ENCODE measurements at regions not wholly inside any gene's neighbourhood (a gene's known extent, or its start where the extent isn't known, plus 50 kb on each side); places are given as distances from the start of the nearest gene placed in this dataset.

- H3K4me1 ChIP-seq: no peaks in the 10 kb centered on the region
- H3K4me2 ChIP-seq: no peak overlapping the region
- no peaks in the 10 kb centered on the region for H3K36me3 ChIP-seq
- H3K27ac ChIP-seq: no peak overlapping the region
- no peak for TF ChIP-seq Cebpa-rat (IDR thresholded peaks at IDR 0.05)
- no peak overlapping the region for H3K4me3 ChIP-seq
- no peaks in the 10 kb centered on the region for H4K20me1 ChIP-seq
- no peak overlapping the region for H3K9ac ChIP-seq
- no peaks in the 10 kb centered on the region for H3K27me3 ChIP-seq
- H3K9me3 ChIP-seq (replicated peaks in 1 of 11): no peaks in the 10 kb centered on the region
These were observed 63.7 kb upstream of the TANC1 start for GRCh38 chr2:158904627-158905177.

DNA sequence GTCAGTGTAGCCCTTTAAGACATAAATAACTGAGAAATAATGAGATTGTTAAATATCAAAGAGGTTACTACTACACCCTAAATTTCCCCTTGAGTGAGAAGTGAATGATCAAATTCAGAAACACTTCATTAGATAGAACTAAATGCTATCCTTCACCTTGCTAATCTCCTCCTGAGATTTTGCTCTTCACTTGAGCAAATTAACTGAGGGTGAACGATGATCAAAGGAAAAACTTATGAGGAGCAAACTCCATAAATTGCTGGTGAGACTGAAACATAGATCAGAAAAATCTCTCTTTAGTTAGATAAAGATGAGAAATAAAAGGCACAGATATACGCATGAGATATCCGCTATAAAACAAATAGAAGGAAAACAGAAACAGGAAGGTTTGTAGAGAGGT, 63.1 kb upstream of the TANC1 start:
- no peaks in the 10 kb centered on the region for H4K20me1 ChIP-seq
- TF ChIP-seq Cebpa-rat (IDR thresholded peaks at IDR 0.05): no peak
- no peaks in the 10 kb centered on the region for H3K9me3 ChIP-seq (replicated peaks in 1 of 11)

GRCh38 chr2:158905784-158906183, 62.7 kb upstream of the TANC1 start:
- Histone ChIP-seq H4K20me1 (no peaks in the 10 kb centered on the region), H3K36me3 (no peaks in the 10 kb centered on the region), H3K4me1 (no peaks in the 10 kb centered on the region), H3K4me2 (no peak overlapping the region), H3K9ac (no peak overlapping the region), H3K27ac (no peak overlapping the region), H3K4me3 (no peak overlapping the region), H3K27me3 (no peaks in the 10 kb centered on the region), H3K9me3 (replicated peaks in 1 of 11) (no peaks in the 10 kb centered on the region)
- TF ChIP-seq Cebpa-rat (IDR thresholded peaks at IDR 0.05): no peak

More for the DNA sequence above, 63.1 kb upstream of the TANC1 start:
- Histone ChIP-seq H3K4me3 (no peak overlapping the region), H3K9ac (no peak overlapping the region), H3K4me2 (no peak overlapping the region), H3K4me1 (no peaks in the 10 kb centered on the region), H3K27me3 (no peaks in the 10 kb centered on the region), H3K27ac (no peak overlapping the region), H3K36me3 (no peaks in the 10 kb centered on the region)

DNA sequence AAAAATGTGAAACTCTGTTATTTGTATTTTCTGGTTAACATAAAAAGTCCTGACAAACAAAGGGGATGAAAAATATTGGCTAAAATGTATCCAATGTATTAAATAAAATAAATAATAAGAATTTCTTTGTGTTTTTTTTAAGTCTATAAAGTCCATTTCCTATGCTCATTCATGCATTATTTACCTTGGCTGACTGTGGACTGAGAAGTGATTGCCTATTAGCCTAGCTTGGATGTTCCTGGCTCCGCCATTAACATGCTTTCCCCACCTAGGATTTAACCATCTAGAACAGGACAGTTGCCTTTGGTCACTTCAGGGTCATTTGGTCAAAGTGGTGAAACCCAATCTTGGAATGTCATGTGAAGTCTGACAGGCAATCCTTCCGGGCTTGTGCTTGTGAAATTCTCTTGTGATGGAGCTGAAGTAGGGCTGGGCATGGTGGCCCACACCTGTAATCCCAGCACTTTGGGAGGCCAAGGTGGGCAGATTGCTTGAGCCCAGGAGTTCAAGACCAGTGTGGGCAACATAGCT, 60.4 kb upstream of the TANC1 start:
- Histone ChIP-seq H3K27ac (no peak overlapping the region), H3K9me3 (replicated peaks in 1 of 11) (no peaks in the 10 kb centered on the region), H3K9ac (no peak overlapping the region), H3K27me3 (no peaks in the 10 kb centered on the region), H3K4me2 (no peak overlapping the region), H3K36me3 (no peaks in the 10 kb centered on the region), H3K4me3 (no peak overlapping the region), H4K20me1 (no peaks in the 10 kb centered on the region), H3K4me1 (peaks cover 0 to 19% (median 8%) of the 10 kb centered on the region in 10 experiments; a peak in 12 of 20 replicates)
- no peak for TF ChIP-seq Cebpa-rat (IDR thresholded peaks at IDR 0.05)

- TF ChIP-seq Cebpa-rat (IDR thresholded peaks at IDR 0.05): 0 out of 22 replicates have a peak, but pooled peaks of 1 of the 11 experiments have one; percentile 4
- Histone ChIP-seq H3K27ac (no peak overlapping the region), H3K9me3 (replicated peaks in 1 of 11) (no peaks in the 10 kb centered on the region), H3K9ac (no peak overlapping the region), H3K4me3 (no peak overlapping the region), H4K20me1 (no peaks in the 10 kb centered on the region), H3K27me3 (no peaks in the 10 kb centered on the region), H3K4me2 (peak overlapping the region in 8 of 11 experiments; percentile 6 to 59 (median 43); a peak in 13 of 22 replicates), H3K4me1 (peaks cover 9 to 25% (median 17%) of the 10 kb centered on the region in 10 experiments), H3K36me3 (no peaks in the 10 kb centered on the region)
These were observed 56.3 kb upstream of the TANC1 start for GRCh38 chr2:158912112-158912511.

DNA sequence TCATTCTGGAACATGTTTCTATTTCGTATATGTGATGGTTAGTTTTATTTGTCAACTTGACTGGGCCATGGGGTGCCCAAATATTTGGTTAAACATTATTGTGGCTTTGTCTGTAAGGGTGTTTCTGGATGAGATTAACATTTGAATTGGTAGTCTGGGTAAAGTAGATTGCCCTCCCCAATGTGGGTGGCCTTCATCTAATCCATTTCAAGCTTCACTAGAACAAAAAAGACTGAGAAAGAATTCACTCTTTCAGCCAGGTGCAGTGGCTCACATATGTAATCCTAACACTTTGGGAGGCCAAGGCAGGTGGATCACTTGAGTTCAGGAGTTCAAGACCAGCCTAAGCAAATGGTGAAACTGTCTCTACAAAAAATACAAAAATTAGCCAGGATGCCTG, 55.7 kb upstream of the TANC1 start:
- Histone ChIP-seq H3K36me3 (no peaks in the 10 kb centered on the region), H3K4me1 (peaks cover 9 to 25% (median 17%) of the 10 kb centered on the region in 10 experiments), H3K9ac (no peak overlapping the region), H4K20me1 (no peaks in the 10 kb centered on the region), H3K4me3 (no peak overlapping the region), H3K4me2 (peak overlapping the region in 3 of 11 experiments; percentile 51 to 59 (median 56); a peak in 1 of 22 replicates), H3K9me3 (replicated peaks in 1 of 11) (no peaks in the 10 kb centered on the region), H3K27ac (no peak overlapping the region), H3K27me3 (no peaks in the 10 kb centered on the region)
- TF ChIP-seq Cebpa-rat (IDR thresholded peaks at IDR 0.05): no peak

DNA sequence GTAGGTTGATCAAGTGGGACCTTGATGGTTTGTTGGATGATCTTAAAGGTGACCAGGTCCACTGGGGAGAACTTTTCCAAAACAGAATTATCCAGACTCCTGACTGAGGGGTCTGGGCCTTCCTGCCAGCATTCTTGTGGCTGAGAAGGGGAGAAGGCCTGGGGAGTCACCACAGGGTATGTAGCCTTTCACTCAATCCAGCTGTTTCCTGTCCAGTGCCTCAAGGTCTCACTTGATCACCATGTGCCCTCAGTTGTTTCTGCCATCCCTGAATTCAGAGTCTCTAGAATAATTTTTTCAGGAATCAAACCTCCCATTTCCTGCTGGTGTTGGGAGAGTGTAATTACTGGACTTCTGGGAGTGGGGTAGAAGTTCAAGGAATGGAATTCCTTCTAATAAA, 54.4 kb upstream of the TANC1 start:
- no peaks in the 10 kb centered on the region for H3K27me3 ChIP-seq
- no peaks in the 10 kb centered on the region for H3K9me3 ChIP-seq (replicated peaks in 1 of 11)
- peak overlapping the region in 8 of 11 experiments; percentile 33 to 65 (median 48); a peak in 13 of 22 replicates for H3K4me2 ChIP-seq
- peaks cover 9 to 25% (median 17%) of the 10 kb centered on the region in 10 experiments for H3K4me1 ChIP-seq
- no peak overlapping the region for H3K9ac ChIP-seq
- H3K36me3 ChIP-seq: no peaks in the 10 kb centered on the region
- no peaks in the 10 kb centered on the region for H4K20me1 ChIP-seq
- no peak for TF ChIP-seq Cebpa-rat (IDR thresholded peaks at IDR 0.05)
- no peak overlapping the region for H3K27ac ChIP-seq
- H3K4me3 ChIP-seq: no peak overlapping the region

GRCh38 chr2:158914731-158915130, 53.7 kb upstream of the TANC1 start:
- Histone ChIP-seq H3K27ac (no peak overlapping the region), H3K9ac (no peak overlapping the region), H3K27me3 (no peaks in the 10 kb centered on the region), H3K4me1 (peaks cover 9 to 25% (median 17%) of the 10 kb centered on the region in 10 experiments), H3K9me3 (replicated peaks in 1 of 11) (no peaks in the 10 kb centered on the region), H4K20me1 (no peaks in the 10 kb centered on the region), H3K36me3 (no peaks in the 10 kb centered on the region), H3K4me3 (no peak overlapping the region), H3K4me2 (peak overlapping the region in 7 of 11 experiments; percentile 33 to 65 (median 50); a peak in 9 of 22 replicates)
- TF ChIP-seq Cebpa-rat (IDR thresholded peaks at IDR 0.05): no peak

DNA sequence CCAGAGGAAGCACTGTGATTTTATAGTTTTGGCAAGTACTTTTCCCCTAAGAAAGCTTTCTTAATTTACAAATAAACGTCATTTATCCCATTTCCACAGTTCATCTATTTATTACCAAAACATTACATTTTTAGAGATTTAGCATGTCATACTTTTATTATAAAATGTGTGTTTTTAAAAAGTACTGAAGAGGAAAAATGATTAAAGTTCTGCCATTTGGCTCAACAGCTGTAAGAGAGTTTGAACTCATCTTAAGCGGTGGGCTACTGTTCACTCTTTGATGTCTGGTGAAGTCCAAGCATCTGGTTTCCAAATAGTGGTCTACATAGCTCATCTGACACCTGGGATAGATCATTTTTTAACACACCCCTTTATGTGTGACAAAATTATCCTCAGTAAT, 51.3 kb upstream of the TANC1 start:
- Histone ChIP-seq H3K9ac (no peak overlapping the region), H3K27me3 (no peaks in the 10 kb centered on the region), H3K9me3 (replicated peaks in 1 of 11) (peaks cover 0 to 9% (median 7%) of the 10 kb centered on the region in 11 experiments; a peak in 18 of 22 replicates), H4K20me1 (no peaks in the 10 kb centered on the region), H3K36me3 (no peaks in the 10 kb centered on the region), H3K4me1 (peaks cover 4 to 16% (median 13%) of the 10 kb centered on the region in 10 experiments), H3K27ac (no peak overlapping the region), H3K4me3 (no peak overlapping the region), H3K4me2 (no peak overlapping the region)
- TF ChIP-seq Cebpa-rat (IDR thresholded peaks at IDR 0.05): no peak

DNA sequence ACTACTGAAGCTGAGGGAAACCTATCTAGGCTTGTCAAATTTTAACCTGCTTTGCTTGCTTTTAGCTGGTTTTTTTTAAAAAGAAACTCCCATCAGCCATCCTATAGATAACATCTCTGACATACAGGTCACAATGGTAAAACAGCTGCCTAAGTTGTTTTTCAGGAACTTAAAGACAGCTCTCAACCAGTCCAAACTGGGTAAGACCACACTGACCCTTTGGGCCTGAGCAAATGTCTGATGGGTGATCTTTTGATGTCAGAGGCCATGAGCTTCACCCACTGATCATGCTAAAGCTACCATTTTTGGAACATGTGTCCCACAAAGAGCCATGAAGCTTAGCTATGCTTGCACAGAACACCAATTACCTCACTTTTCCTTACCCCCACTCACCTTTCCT, 50.0 kb upstream of the TANC1 start:
- Histone ChIP-seq H3K27ac (no peak overlapping the region), H3K36me3 (no peaks in the 10 kb centered on the region), H3K4me1 (peaks cover 0 to 20% (median 14%) of the 10 kb centered on the region in 10 experiments; a peak in 11 of 20 replicates), H3K9me3 (replicated peaks in 1 of 11) (peaks cover 0 to 14% (median 12%) of the 10 kb centered on the region in 11 experiments; a peak in 18 of 22 replicates), H3K27me3 (no peaks in the 10 kb centered on the region), H3K4me3 (no peak overlapping the region), H3K9ac (no peak overlapping the region), H4K20me1 (no peaks in the 10 kb centered on the region), H3K4me2 (no peak overlapping the region)
- TF ChIP-seq Cebpa-rat (IDR thresholded peaks at IDR 0.05): no peak
